Fibroblast of the aortic adventitia (primary cell): ENCODE measurements at regions not wholly inside any gene's neighbourhood (a gene's known extent, or its start where the extent isn't known, plus 50 kb on each side); places are given as distances from the start of the nearest gene placed in this dataset.
"Not testable (repeated sequence)": the region's sequence is repeated elsewhere in the genome, so short reads cannot be mapped to it uniquely, and the experiment has no call there.

Experiments used
- DNase-seq: peaks from one replicate; pipeline ENCODE4 v3.0.0-alpha.2; 2010; ENCODE audit warnings: low read depth
- H3K4me3 ChIP-seq: 2 replicates; pipeline ENCODE4 v1.5.1; 2011; ENCODE audit warnings: low read depth, mild to moderate bottlenecking, control low read depth, low read length, moderate library complexity
- TF ChIP-seq, protein P1 (sequence below): IDR thresholded peaks from 2 replicates; pipeline ENCODE4 v1.5.1; 2011; ENCODE audit warnings: mild to moderate bottlenecking, low read length, control low read depth, inconsistent platforms; ENCODE audit not compliant: insufficient read depth

DNA sequence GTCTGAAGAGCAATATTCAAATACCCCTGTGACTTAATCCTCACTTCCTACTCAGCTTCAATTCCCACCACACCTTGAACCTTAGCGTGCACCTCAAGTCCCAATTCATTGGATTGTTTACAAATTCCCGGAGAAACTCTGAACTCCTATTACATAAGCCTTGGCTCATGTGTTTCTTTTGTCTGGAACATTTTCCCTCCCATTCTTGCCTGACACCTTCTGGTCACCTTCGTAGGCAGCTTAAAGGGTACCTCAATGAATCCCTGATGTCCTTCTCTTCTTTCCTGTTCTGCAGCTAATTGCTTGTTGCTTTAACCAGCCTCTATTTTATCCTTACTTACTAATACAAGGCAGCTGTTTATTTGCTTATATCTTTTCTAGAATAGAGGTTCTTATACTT, 85.0 kb upstream of the SEL1L start:
- no peak for DNase-seq
- TF ChIP-seq, protein P1, sequence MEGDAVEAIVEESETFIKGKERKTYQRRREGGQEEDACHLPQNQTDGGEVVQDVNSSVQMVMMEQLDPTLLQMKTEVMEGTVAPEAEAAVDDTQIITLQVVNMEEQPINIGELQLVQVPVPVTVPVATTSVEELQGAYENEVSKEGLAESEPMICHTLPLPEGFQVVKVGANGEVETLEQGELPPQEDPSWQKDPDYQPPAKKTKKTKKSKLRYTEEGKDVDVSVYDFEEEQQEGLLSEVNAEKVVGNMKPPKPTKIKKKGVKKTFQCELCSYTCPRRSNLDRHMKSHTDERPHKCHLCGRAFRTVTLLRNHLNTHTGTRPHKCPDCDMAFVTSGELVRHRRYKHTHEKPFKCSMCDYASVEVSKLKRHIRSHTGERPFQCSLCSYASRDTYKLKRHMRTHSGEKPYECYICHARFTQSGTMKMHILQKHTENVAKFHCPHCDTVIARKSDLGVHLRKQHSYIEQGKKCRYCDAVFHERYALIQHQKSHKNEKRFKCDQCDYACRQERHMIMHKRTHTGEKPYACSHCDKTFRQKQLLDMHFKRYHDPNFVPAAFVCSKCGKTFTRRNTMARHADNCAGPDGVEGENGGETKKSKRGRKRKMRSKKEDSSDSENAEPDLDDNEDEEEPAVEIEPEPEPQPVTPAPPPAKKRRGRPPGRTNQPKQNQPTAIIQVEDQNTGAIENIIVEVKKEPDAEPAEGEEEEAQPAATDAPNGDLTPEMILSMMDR, result no peak
- H3K4me3 ChIP-seq, result no peak overlapping the region

DNA sequence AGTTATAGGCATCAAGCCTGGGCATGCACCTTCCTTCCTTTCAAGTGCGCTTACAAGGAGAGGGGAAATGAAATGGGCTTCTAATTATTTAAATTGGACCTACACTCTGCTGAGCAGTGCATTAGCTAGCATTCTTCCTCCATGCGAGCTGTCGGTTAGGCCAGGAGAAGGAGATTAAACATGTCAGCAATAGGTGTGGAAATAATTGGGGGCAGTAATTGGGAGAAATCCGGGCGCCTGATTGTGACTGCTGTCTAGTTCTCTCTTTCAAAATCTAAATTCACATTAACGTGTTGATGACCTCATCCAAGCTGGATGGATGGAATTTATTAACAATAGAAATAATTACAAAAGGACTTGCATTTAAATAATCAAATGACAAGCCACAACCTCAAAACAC, 86.2 kb upstream of the SEL1L start:
- TF ChIP-seq, protein P1, result no peak
- H3K4me3 ChIP-seq, result no peak overlapping the region
- DNase-seq, result no peak

DNA sequence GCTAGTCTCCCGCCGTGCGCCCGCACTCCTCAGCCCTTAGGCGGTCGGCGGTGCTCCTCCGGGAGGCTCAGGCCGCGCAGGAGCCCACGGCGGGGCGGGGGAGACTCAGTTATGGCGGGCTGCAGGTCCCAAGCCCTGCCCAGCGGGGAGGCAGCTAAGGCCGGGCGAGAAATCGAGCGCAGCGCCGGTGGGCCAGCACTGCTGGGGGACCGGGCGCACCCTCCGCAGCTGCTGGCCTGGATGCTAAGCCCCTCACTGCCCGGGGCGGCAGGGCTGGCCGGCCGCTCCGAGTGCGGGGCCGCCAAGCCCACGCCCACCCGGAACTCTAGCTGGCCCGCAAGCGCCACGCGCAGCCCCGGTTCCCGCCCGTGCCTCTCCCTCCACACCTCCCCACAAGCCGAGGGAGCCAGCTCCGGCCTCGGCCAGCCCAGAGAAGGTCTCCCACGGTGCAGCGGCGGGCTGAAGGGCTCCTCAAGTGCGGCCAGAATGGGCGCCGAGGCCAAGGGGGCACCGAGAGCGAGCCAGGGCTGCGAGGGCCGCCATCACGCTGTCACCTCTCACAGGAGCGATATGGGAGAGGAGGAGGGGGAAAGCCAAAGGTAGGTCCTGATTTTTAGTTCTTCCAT, 90.2 kb upstream of the SEL1L start:
- DNase-seq, H3K4me3 ChIP-seq: not testable (repeated sequence)

DNA sequence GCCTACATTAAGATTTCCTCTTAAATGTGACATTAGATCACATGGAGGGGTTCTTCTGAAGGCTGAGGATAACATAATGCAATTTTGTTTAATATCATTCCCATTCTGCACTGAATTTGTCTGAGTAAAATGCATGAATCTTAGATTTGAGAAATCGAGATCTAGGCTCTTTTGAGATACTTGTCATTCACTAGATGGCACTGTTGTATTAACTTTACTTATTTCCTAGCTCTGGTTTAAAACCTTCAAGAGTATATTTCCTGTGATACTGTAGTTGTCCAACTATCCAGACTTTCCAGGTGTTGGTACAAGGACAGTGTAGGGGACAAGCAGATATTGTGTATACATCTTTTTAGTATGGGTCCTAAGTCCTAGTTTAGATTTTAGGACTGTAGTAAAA, 91.7 kb upstream of the SEL1L start:
- DNase-seq, result no peak
- no peak overlapping the region for H3K4me3 ChIP-seq
- TF ChIP-seq, protein P1, result no peak

DNA sequence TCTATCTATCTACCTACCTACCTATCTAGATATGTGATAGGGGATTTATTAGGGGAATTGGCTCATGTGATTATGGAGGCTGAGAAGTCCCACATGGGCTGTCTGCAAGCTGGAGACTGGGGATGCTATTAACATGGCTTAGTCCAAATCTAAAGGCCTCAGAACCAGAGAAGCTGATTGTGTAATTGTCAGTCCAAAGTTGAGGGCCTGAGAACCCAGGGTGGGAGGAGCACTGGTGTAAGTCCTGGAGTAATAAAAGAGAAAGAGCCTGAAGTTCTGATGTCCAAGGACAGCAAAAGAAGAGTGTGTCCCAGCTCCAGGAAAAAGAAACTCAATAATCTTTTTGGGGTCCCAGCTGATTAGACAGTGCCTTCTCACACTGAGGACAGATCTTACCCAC, 98.5 kb upstream of the SEL1L start:
- H3K4me3 ChIP-seq, result no peak overlapping the region
- TF ChIP-seq, protein P1, result no peak
- DNase-seq, result no peak

DNA sequence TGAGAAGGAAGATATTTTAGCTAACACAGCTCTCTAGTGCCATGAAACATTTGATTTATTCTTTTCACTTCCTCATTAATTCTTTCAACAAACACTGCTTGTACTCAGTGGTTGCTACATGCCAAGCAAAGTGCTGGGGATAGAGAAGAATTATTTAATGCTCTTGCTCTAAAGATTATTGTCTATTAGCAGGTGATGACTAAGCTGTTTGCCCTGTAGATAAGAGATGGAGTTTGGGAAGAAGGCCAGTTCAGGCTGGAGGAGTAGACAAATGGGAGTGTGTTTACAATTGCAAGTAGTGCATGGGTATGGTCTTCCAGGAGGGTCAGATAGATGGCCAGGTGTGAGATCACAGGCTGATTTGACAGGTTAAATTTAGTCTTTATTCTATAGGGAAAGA, 99.8 kb upstream of the SEL1L start:
- no peak overlapping the region for H3K4me3 ChIP-seq
- TF ChIP-seq, protein P1, result no peak
- no peak for DNase-seq

DNA sequence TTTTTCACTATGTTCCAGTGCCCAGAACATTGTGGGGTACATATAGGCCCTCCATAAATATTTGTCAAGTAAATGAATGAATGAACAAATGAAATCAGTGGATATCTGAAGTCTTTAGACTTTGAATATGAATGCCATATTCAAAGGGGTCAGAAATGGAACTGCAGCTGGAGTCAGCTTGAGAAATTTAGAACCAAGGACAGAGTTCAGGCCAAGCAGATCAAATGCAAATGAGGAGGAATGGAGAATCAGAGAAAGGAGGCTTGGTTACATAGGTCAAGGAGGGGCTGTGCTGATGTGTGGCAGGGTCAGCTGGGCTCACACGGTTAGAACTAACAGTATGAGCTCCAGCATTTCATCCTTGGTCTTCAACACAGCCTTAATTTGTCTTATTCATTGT, 104.0 kb upstream of the SEL1L start:
- no peak for DNase-seq
- H3K4me3 ChIP-seq, result no peak overlapping the region
- TF ChIP-seq, protein P1, result no peak
